ENCODE measurements at regions not wholly inside any gene's neighbourhood (a gene's known extent, or its start where the extent isn't known, plus 50 kb on each side); places are given as distances from the start of the nearest gene placed in this dataset.

DNA sequence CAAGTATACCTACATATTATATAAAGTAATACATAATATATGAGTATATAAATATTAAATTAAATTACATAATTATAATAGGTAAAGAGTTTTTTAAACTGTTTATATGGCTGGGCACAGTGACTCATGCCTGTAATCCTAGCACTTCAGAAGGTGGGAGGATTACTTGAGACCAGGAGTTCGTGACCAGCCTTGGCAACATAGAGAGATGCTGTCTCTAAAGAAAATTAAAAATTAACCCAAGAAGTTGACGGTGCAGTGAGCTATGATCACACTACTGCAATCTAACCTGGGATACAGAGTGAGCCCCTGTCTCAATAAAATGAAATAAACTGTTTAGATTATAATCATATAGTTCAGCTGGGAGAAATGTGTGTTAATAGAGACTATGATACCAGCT, 363.0 kb downstream of the DDX10 start:
- TF ChIP-seq, protein P1, sequence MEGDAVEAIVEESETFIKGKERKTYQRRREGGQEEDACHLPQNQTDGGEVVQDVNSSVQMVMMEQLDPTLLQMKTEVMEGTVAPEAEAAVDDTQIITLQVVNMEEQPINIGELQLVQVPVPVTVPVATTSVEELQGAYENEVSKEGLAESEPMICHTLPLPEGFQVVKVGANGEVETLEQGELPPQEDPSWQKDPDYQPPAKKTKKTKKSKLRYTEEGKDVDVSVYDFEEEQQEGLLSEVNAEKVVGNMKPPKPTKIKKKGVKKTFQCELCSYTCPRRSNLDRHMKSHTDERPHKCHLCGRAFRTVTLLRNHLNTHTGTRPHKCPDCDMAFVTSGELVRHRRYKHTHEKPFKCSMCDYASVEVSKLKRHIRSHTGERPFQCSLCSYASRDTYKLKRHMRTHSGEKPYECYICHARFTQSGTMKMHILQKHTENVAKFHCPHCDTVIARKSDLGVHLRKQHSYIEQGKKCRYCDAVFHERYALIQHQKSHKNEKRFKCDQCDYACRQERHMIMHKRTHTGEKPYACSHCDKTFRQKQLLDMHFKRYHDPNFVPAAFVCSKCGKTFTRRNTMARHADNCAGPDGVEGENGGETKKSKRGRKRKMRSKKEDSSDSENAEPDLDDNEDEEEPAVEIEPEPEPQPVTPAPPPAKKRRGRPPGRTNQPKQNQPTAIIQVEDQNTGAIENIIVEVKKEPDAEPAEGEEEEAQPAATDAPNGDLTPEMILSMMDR (IDR thresholded peaks at IDR 0.05) = no peak
- no peak for TF ChIP-seq POLR2A (IDR thresholded peaks at IDR 0.05)
- Histone ChIP-seq H3K4me1 (replicated peaks in 1 of 2) (no peaks in the 10 kb centered on the region), H3K27me3 (no peaks in the 10 kb centered on the region), H3K36me3 (replicated peaks in 1 of 2) (no peaks in the 10 kb centered on the region), H3K27ac (no peak overlapping the region), H3K9me3 (replicated peaks in 1 of 3) (no peaks in the 10 kb centered on the region), H3K4me3 (no peak overlapping the region)
- WGBS, 4 donors = 85 to 89% (median 86%) methylated on average over 2 of the region's 2 CpGs
- no peak for DNase-seq
- intact Hi-C loops (cut with DNase I) = no loop called here

DNA sequence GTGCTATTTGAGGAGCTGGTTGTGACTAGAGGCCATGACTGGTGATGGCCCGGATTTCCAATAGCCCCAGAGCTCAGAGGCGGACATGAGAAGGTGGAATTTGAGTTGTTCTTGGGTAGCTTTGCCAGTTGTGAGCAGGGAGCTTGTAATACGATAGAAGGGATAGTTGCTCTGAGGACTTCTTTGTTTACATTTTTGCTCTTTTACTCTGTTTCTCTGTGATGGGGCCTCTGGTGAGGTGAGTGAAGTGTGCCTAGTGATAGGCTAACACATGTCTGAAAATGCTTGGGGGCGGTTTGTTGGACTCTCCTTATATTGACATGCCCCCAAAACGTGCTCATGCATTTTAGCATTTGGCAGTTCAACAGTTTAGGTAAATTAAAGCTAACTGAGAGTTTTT, 365.1 kb downstream of the DDX10 start:
- no peak for DNase-seq
- intact Hi-C loops (cut with DNase I) = no loop called here
- WGBS, 4 donors = 45 to 70% (median 65%) methylated on average over 5 of the region's 5 CpGs

DNA sequence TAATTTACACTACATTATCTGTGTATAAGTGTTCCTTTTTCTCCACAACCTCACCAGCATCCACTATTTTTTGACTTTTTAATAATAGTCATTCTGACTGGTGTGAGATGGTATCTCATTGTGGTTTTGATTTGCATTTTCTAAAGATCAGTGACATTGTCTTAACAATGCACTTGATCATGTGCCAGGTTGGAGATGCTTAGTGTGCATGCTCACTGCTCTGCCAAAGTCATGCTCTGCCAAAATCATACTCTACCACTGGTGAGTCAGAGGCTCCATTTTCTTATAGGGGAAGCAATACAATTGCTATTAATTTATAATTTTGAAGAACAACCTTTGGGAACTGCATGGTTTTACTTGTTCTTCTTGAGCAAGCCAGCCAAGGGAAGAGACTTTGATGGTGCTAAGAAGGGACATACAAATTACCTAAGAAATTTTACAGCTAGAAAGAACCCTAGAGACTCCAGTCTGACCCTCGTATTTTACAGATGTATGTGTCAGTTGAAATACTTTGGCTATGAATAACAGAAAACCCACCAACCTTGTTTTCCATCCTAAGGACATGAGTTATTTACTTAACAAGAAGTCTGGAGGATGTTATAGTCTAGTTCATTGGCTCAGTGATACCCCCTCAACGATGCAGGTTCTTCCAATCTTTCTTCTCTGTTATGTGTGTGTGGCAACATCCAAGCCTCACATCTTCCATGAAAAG, 368.9 kb downstream of the DDX10 start:
- TF ChIP-seq, protein P1 (IDR thresholded peaks at IDR 0.05) = no peak
- TF ChIP-seq POLR2A (IDR thresholded peaks at IDR 0.05) = no peak
- Histone ChIP-seq H3K9me3 (replicated peaks in 1 of 3) (no peaks in the 10 kb centered on the region), H3K4me3 (no peak overlapping the region), H3K4me1 (replicated peaks in 1 of 2) (peaks cover 7 to 10% of the 10 kb centered on the region in 2 donors), H3K27ac (no peak overlapping the region), H3K27me3 (no peaks in the 10 kb centered on the region), H3K36me3 (replicated peaks in 1 of 2) (no peaks in the 10 kb centered on the region)
- intact Hi-C loops (cut with DNase I) = no loop called here
- WGBS, 4 donors = 78 to 86% (median 82%) methylated on average over 2 of the region's 2 CpGs
- DNase-seq = peak in 6 of 7 donors; percentile 36 to 56 (median 46)

More for the DNA sequence above, 365.1 kb downstream of the DDX10 start:
- Histone ChIP-seq H3K9me3 (replicated peaks in 1 of 3) (no peaks in the 10 kb centered on the region), H3K4me1 (replicated peaks in 1 of 2) (peaks cover 7% of the 10 kb centered on the region in 2 donors), H3K36me3 (replicated peaks in 1 of 2) (no peaks in the 10 kb centered on the region), H3K27me3 (no peaks in the 10 kb centered on the region), H3K4me3 (no peak overlapping the region), H3K27ac (no peak overlapping the region)
- TF ChIP-seq, protein P1 (IDR thresholded peaks at IDR 0.05) = no peak
- no peak for TF ChIP-seq POLR2A (IDR thresholded peaks at IDR 0.05)

DNA sequence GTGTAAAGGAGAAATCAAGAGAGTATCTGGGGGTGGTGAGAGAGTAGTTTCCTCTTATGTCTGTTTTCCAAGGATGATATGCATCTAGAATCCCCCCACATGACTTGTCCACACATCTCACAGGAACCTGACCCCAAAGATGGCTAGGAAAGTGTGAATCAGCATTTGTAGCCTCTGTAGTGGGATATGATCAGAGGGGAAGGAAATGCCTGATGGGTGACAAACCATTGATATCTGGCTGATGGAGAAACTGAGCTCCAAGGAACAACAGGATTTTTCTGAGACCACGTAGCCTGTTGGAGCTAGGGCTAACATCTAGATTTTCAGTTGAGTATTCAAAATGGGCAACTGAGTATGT, 369.4 kb downstream of the DDX10 start:
- Histone ChIP-seq H3K9me3 (replicated peaks in 1 of 3) (no peaks in the 10 kb centered on the region), H3K27ac (no peak overlapping the region), H3K36me3 (replicated peaks in 1 of 2) (no peaks in the 10 kb centered on the region), H3K27me3 (no peaks in the 10 kb centered on the region), H3K4me3 (no peak overlapping the region), H3K4me1 (replicated peaks in 1 of 2) (peaks cover 7 to 10% of the 10 kb centered on the region in 2 donors)
- WGBS, 4 donors = 93 to 100% (median 98%) methylated on average over 1 of the region's 1 CpG
- intact Hi-C loops (cut with DNase I) = no loop called here
- TF ChIP-seq POLR2A (IDR thresholded peaks at IDR 0.05) = no peak
- TF ChIP-seq, protein P1 (IDR thresholded peaks at IDR 0.05) = no peak
- no peak for DNase-seq

Measured in adrenal gland (tissue), 9 donors.